Stomach (tissue), 8 donors: ENCODE measurements at regions not wholly inside any gene's neighbourhood (a gene's known extent, or its start where the extent isn't known, plus 50 kb on each side); places are given as distances from the start of the nearest gene placed in this dataset.

Experiments used
- DNase-seq, 2 donors: peaks; one replicate each; pipeline versions ENCODE4 v3.0.0 to v3.0.0-alpha.2; 2013 to 2019
- H3K27ac ChIP-seq, 5 donors: fragments of 200-600 bp in 4 of 5; sonication (generic) in 4 of 5; one replicate each; pipeline ENCODE4 v1.5.1; 2013 to 2019; ENCODE audit warnings: mild to moderate bottlenecking in 1 of 5, moderate library complexity in 1 of 5
- H3K27me3 ChIP-seq, 3 donors: fragments of 200-600 bp; sonication (generic); one replicate each; pipeline ENCODE4 v1.5.1; 2017 to 2019; ENCODE audit warnings: mixed run types in 1 of 3
- H3K36me3 ChIP-seq, 4 donors: fragments of 200-600 bp; sonication (generic); 1 replicate in 3 of 4; 2 replicates in 1 of 4; pipeline ENCODE4 v1.5.1; 2016 to 2019
- H3K4me1 ChIP-seq, 4 donors: fragments of 200-600 bp; sonication (generic); one replicate each; pipeline ENCODE4 v1.5.1; 2016 to 2019
- H3K4me3 ChIP-seq, 4 donors: fragments of 200-600 bp; sonication (generic) in 3 of 4; one replicate each; pipeline ENCODE4 v1.5.1; 2016 to 2019; ENCODE audit warnings: mild to moderate bottlenecking in 1 of 4
- H3K9me3 ChIP-seq, 4 donors: fragments of 200-600 bp; sonication (generic); one replicate each; pipeline ENCODE4 v1.5.1; 2016 to 2019
- CTCF ChIP-seq, 7 experiments: fragments of 450-650 bp in 4 of 7; fragments of 200-600 bp in 3 of 7; sonication (generic) in 3 of 7; IDR thresholded peaks; one replicate each; pipeline ENCODE4 v1.5.1; 2016 to 2019; ENCODE audit warnings: antibody characterized with exemption in 7 of 7, control low read depth in 2 of 7, mild to moderate bottlenecking in 1 of 7
- EP300 ChIP-seq: sonication (generic); formaldehyde crosslinking; IDR thresholded peaks from one replicate; pipeline ENCODE4 v1.6.1; 2017; ENCODE audit warnings: antibody characterized with exemption
- POLR2A ChIP-seq, 4 donors: fragments of 450-650 bp; IDR thresholded peaks; one replicate each; pipeline ENCODE4 v1.6.1; 2016; ENCODE audit warnings: antibody characterized with exemption in 4 of 4, control low read depth in 2 of 4, mild to moderate bottlenecking in 1 of 4, moderate library complexity in 1 of 4
- POLR2AphosphoS5 ChIP-seq, 3 donors: sonication (generic); formaldehyde crosslinking; IDR thresholded peaks; one replicate each; pipeline ENCODE4 v1.6.1; 2016; ENCODE audit warnings: antibody characterized with exemption in 3 of 3
- WGBS, 5 donors: extraction: QIAGEN DNeasy Blood & Tissue Kit in 3 of 5; methylation state at CpG; one replicate each; pipeline versions ENCODE4 v1.1.5 to v1.1.7; 2013 to 2018; 5-methylcytosine and 5-hydroxymethylcytosine counted together
- intact Hi-C: fragments of 100-400 bp; cut with DNase I; formaldehyde crosslinking; loops from one replicate; pipeline ENCODE4 v1.15.1; 2023; ENCODE audit warnings: low total_unique reads
- donor health status: healthy with polysubstance abuse.
- donor health status: Bipolar disorder and iron deficiency.
- donor health status: healthy.

- no peak overlapping the region for H3K4me3 ChIP-seq
- no peaks in the 10 kb centered on the region for H3K9me3 ChIP-seq
- TF ChIP-seq CTCF (IDR thresholded peaks at IDR 0.05) (no peak), EP300 (no peak)
These were observed 95.2 kb upstream of the PAPPA start for GRCh38 chr9:116058421-116058820.

GRCh38 chr9:116059466-116059865 is 94.1 kb upstream of the PAPPA start:
- no peaks in the 10 kb centered on the region for H3K27me3 ChIP-seq
- DNase-seq = no peak
- no peak overlapping the region for H3K4me3 ChIP-seq
- TF ChIP-seq POLR2A (IDR thresholded peaks at IDR 0.05) (no peak), CTCF (IDR thresholded peaks at IDR 0.05) (no peak), EP300 (no peak), POLR2AphosphoS5 (IDR thresholded peaks at IDR 0.05) (no peak)
- no peak overlapping the region for H3K27ac ChIP-seq
- H3K4me1 ChIP-seq = no peaks in the 10 kb centered on the region
- H3K36me3 ChIP-seq = no peaks in the 10 kb centered on the region
- intact Hi-C loops = no loop called here
- H3K9me3 ChIP-seq = no peaks in the 10 kb centered on the region
- 82 to 92% (median 84%) methylated on average over 2 of the region's 2 CpGs for WGBS, 5 donors

More at GRCh38 chr9:116058421-116058820, 95.2 kb upstream of the PAPPA start:
- Histone ChIP-seq H3K4me1 (no peaks in the 10 kb centered on the region), H3K27ac (no peak overlapping the region), H3K27me3 (no peaks in the 10 kb centered on the region), H3K36me3 (no peaks in the 10 kb centered on the region)
- intact Hi-C loops = no loop called here
- DNase-seq = no peak
- 81 to 90% (median 87%) methylated on average over 2 of the region's 2 CpGs for WGBS, 5 donors

GRCh38 chr9:116060631-116061030 is 93.0 kb upstream of the PAPPA start:
- Histone ChIP-seq H3K9me3 (no peaks in the 10 kb centered on the region), H3K27ac (no peak overlapping the region), H3K4me1 (no peaks in the 10 kb centered on the region), H3K36me3 (no peaks in the 10 kb centered on the region), H3K4me3 (no peak overlapping the region), H3K27me3 (no peaks in the 10 kb centered on the region)
- 66 to 85% (median 74%) methylated on average over 1 of the region's 1 CpG for WGBS, 5 donors
- intact Hi-C loops = no loop called here
- no peak for TF ChIP-seq EP300
- TF ChIP-seq POLR2AphosphoS5 (IDR thresholded peaks at IDR 0.05) = no peak
- TF ChIP-seq CTCF (IDR thresholded peaks at IDR 0.05) = no peak
- TF ChIP-seq POLR2A (IDR thresholded peaks at IDR 0.05) = no peak
- DNase-seq = no peak

- 39 to 62% (median 47%) methylated on average over 2 of the region's 2 CpGs for WGBS, 5 donors
- no peak overlapping the region for H3K4me3 ChIP-seq
- intact Hi-C loops = no loop called here
- H3K27ac ChIP-seq = no peak overlapping the region
- no peaks in the 10 kb centered on the region for H3K9me3 ChIP-seq
- H3K4me1 ChIP-seq = no peaks in the 10 kb centered on the region
- H3K36me3 ChIP-seq = no peaks in the 10 kb centered on the region
- no peak for TF ChIP-seq POLR2AphosphoS5 (IDR thresholded peaks at IDR 0.05)
- no peaks in the 10 kb centered on the region for H3K27me3 ChIP-seq
- no peak for DNase-seq
These were observed 91.9 kb upstream of the PAPPA start for GRCh38 chr9:116061546-116062205.

- no peak overlapping the region for H3K27ac ChIP-seq
- no peaks in the 10 kb centered on the region for H3K27me3 ChIP-seq
- 83 to 87% (median 84%) methylated on average over 2 of the region's 2 CpGs for WGBS, 5 donors
- no peak for DNase-seq
- intact Hi-C loops = no loop called here
- H3K36me3 ChIP-seq = no peaks in the 10 kb centered on the region
- TF ChIP-seq CTCF (IDR thresholded peaks at IDR 0.05) = no peak
- no peak for TF ChIP-seq POLR2AphosphoS5 (IDR thresholded peaks at IDR 0.05)
- TF ChIP-seq EP300 = no peak
- no peak for TF ChIP-seq POLR2A (IDR thresholded peaks at IDR 0.05)
- no peaks in the 10 kb centered on the region for H3K9me3 ChIP-seq
- H3K4me1 ChIP-seq = no peaks in the 10 kb centered on the region
- H3K4me3 ChIP-seq = no peak overlapping the region
These were observed 91.4 kb upstream of the PAPPA start for GRCh38 chr9:116062206-116062550.
